SU-DHL-6 (cell line): ENCODE measurements at regions not wholly inside any gene's neighbourhood (a gene's known extent, or its start where the extent isn't known, plus 50 kb on each side); places are given as distances from the start of the nearest gene placed in this dataset.

ENCODE experiments used
- H2AFZ ChIP-seq: fragments of 200-600 bp; sonication (generic); 2 replicates; pipeline ENCODE4 v1.6.1; 2014; ENCODE audit warnings: low read depth, mild to moderate bottlenecking, moderate library complexity, mixed read lengths, antibody characterized with exemption, low read length; ENCODE audit not compliant: severe bottlenecking
- H3F3A ChIP-seq: fragments of 200-600 bp; shearing (Covaris generic); 2 replicates; pipeline ENCODE4 v1.6.0; 2016; ENCODE audit warnings: antibody characterized with exemption, mild to moderate bottlenecking; ENCODE audit not compliant: insufficient read depth
- H3K27ac ChIP-seq: fragments of 200-600 bp; sonication (generic); 2 replicates; pipeline ENCODE4 v1.5.1; 2016; ENCODE audit warnings: low read depth, mild to moderate bottlenecking, low read length, moderate library complexity, mixed read lengths
- H3K27me3 ChIP-seq: fragments of 200-600 bp; sonication (generic), shearing (Covaris generic); 2 replicates; pipeline ENCODE4 v1.6.0; 2014; ENCODE audit warnings: mild to moderate bottlenecking, low read length
- H3K36me3 ChIP-seq: fragments of 200-600 bp; sonication (generic); 2 replicates; pipeline ENCODE4 v1.6.1; 2014; ENCODE audit warnings: mild to moderate bottlenecking, low read length, mixed read lengths
- H3K4me2 ChIP-seq: fragments of 300-600, 200-600 bp; shearing (Covaris generic), sonication (generic); 2 replicates; pipeline ENCODE4 v1.6.0; 2014; ENCODE audit warnings: low read length, low read depth, mild to moderate bottlenecking; ENCODE audit not compliant: poor library complexity, severe bottlenecking
- H3K4me3 ChIP-seq: fragments of 200-600 bp; sonication (generic); 2 replicates; pipeline ENCODE4 v1.5.1; 2014; ENCODE audit warnings: antibody characterized with exemption, low read length, mild to moderate bottlenecking, mixed read lengths; ENCODE audit not compliant: insufficient read depth, poor library complexity, severe bottlenecking
- H3K79me2 ChIP-seq: fragments of 200-600 bp; sonication (generic); 2 replicates; pipeline ENCODE4 v1.6.1; 2014; ENCODE audit warnings: mild to moderate bottlenecking, low read length, moderate library complexity; ENCODE audit not compliant: insufficient read depth
- H3K9ac ChIP-seq: fragments of 200-600 bp; sonication (generic); 2 replicates; pipeline ENCODE4 v1.7.0; 2014; ENCODE audit warnings: mild to moderate bottlenecking, low read length
- H3K9me2 ChIP-seq: fragments of 200-600 bp; sonication (generic); replicated peaks from 2 replicates; pipeline ENCODE4 v1.6.1; 2014; ENCODE audit warnings: low read length; ENCODE audit not compliant: insufficient read depth
- H3K9me3 ChIP-seq: fragments of 200-600 bp; sonication (generic); 2 replicates; pipeline ENCODE4 v1.6.1; 2014; ENCODE audit warnings: low read length, mixed read lengths; ENCODE audit not compliant: insufficient read depth
- H4K20me1 ChIP-seq: fragments of 200-600 bp; sonication (generic); 2 replicates; pipeline ENCODE4 v1.6.1; 2014; ENCODE audit warnings: low read depth, mild to moderate bottlenecking, antibody characterized with exemption, low read length, moderate library complexity, mixed read lengths
- EZH2phosphoT487 ChIP-seq: fragments of 200-600 bp; sonication (generic), shearing (Covaris generic); conservative IDR thresholded peaks from 2 replicates; pipeline ENCODE4 v1.6.1; 2018; ENCODE audit warnings: mild to moderate bottlenecking, antibody characterized with exemption, low read length, moderate library complexity, mixed read lengths
- TF ChIP-seq, protein P1 (sequence below): fragments of 200-600 bp; sonication (generic); IDR thresholded peaks from one replicate; pipeline ENCODE4 v1.5.1; 2017; ENCODE audit warnings: antibody characterized with exemption, mild to moderate bottlenecking, low read length, moderate library complexity; ENCODE audit not compliant: insufficient read depth, poor library complexity, severe bottlenecking

GRCh38 chr3:103057003-103057402 lies 622.2 kb downstream of the ZPLD1 start:
- Histone ChIP-seq H3K27ac (no peak overlapping the region), H3K36me3 (no peaks in the 10 kb centered on the region), H3K4me2 (no peak overlapping the region), H4K20me1 (no peaks in the 10 kb centered on the region), H3K79me2 (no peaks in the 10 kb centered on the region), H3K9me2 (no peaks in the 10 kb centered on the region), H3K4me3 (no peak overlapping the region), H3K9me3 (no peaks in the 10 kb centered on the region), H3K9ac (no peak overlapping the region), H2AFZ (no peak overlapping the region), H3K27me3 (no peaks in the 10 kb centered on the region), H3F3A (no peaks in the 10 kb centered on the region)
- TF ChIP-seq EZH2phosphoT487: no peak

DNA sequence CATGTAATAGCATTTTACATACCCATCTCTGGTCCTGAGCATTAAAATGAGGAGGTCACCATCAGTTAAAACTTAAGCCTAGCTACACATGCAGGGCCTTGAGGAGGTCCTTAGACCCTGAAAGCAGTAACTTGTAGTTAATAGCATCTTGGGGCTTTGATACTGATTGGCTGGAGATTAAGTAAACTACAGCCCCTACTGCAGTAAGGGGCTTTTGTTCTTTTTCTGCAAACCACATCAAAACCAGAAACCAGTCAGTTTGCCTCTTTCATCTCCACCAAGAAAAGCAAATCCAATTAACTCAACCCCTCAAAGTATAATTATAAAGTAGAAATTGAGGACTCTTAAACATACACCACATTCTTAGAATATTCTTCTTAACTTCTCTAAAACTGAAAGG lies 622.7 kb downstream of the ZPLD1 start:
- Histone ChIP-seq H3K9me2 (no peaks in the 10 kb centered on the region), H3K4me3 (no peak overlapping the region), H3K27ac (no peak overlapping the region), H3K9me3 (no peaks in the 10 kb centered on the region), H2AFZ (no peak overlapping the region), H3K9ac (no peak overlapping the region), H3K79me2 (no peaks in the 10 kb centered on the region), H4K20me1 (no peaks in the 10 kb centered on the region), H3F3A (no peaks in the 10 kb centered on the region), H3K27me3 (no peaks in the 10 kb centered on the region), H3K36me3 (no peaks in the 10 kb centered on the region), H3K4me2 (no peak overlapping the region)
- no peak for TF ChIP-seq EZH2phosphoT487
- TF ChIP-seq, protein P1, sequence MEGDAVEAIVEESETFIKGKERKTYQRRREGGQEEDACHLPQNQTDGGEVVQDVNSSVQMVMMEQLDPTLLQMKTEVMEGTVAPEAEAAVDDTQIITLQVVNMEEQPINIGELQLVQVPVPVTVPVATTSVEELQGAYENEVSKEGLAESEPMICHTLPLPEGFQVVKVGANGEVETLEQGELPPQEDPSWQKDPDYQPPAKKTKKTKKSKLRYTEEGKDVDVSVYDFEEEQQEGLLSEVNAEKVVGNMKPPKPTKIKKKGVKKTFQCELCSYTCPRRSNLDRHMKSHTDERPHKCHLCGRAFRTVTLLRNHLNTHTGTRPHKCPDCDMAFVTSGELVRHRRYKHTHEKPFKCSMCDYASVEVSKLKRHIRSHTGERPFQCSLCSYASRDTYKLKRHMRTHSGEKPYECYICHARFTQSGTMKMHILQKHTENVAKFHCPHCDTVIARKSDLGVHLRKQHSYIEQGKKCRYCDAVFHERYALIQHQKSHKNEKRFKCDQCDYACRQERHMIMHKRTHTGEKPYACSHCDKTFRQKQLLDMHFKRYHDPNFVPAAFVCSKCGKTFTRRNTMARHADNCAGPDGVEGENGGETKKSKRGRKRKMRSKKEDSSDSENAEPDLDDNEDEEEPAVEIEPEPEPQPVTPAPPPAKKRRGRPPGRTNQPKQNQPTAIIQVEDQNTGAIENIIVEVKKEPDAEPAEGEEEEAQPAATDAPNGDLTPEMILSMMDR: no peak

DNA sequence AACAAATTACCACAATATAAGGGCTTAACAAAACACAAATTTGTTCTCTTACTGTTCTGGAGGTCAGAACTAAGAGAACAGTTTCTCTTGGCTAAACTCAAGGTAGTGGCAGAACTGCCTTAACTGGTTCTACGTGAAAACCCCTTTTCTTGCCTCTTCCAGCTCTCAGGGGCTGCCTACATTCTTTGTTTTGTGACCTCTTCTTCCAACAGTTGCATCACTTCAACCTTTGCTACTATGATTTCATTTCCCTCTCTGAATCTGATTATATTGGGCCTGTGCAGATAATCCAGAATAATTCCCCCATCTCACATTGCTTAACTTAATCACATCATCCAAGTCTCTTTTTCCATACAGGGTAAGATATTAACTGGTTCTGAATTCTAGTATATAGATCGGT lies 624.6 kb downstream of the ZPLD1 start:
- no peaks in the 10 kb centered on the region for H3K9me2 ChIP-seq
- no peaks in the 10 kb centered on the region for H3K27me3 ChIP-seq
- no peaks in the 10 kb centered on the region for H3K9me3 ChIP-seq
- H2AFZ ChIP-seq: no peak overlapping the region
- TF ChIP-seq, protein P1: no peak
- TF ChIP-seq EZH2phosphoT487: no peak
- H4K20me1 ChIP-seq: no peaks in the 10 kb centered on the region
- H3K4me2 ChIP-seq: no peak overlapping the region
- H3K9ac ChIP-seq: no peak overlapping the region
- H3K36me3 ChIP-seq: no peaks in the 10 kb centered on the region
- no peak overlapping the region for H3K27ac ChIP-seq
- no peaks in the 10 kb centered on the region for H3F3A ChIP-seq
- H3K79me2 ChIP-seq: no peaks in the 10 kb centered on the region
- no peak overlapping the region for H3K4me3 ChIP-seq

GRCh38 chr3:103060242-103060641 lies 625.4 kb downstream of the ZPLD1 start:
- H2AFZ ChIP-seq: no peak overlapping the region
- no peaks in the 10 kb centered on the region for H3F3A ChIP-seq

More at GRCh38 chr3:103060242-103060641, 625.4 kb downstream of the ZPLD1 start:
- Histone ChIP-seq H3K9ac (no peak overlapping the region), H3K9me2 (no peaks in the 10 kb centered on the region), H3K9me3 (no peaks in the 10 kb centered on the region), H3K79me2 (no peaks in the 10 kb centered on the region), H3K4me3 (no peak overlapping the region), H3K27ac (no peak overlapping the region), H3K4me2 (no peak overlapping the region), H3K27me3 (no peaks in the 10 kb centered on the region), H3K36me3 (no peaks in the 10 kb centered on the region), H4K20me1 (no peaks in the 10 kb centered on the region)
- TF ChIP-seq, protein P1: no peak
- no peak for TF ChIP-seq EZH2phosphoT487
